Suppressor macrophage treated with lipopolysaccharide for 4 hours (primary cell): ENCODE measurements at regions not wholly inside any gene's neighbourhood (a gene's known extent, or its start where the extent isn't known, plus 50 kb on each side); places are given as distances from the start of the nearest gene placed in this dataset.
A peak's percentile ranks its signal among the peaks of the same experiment; 100 is the strongest.
"Not testable (repeated sequence)": the region's sequence is repeated elsewhere in the genome, so short reads cannot be mapped to it uniquely, and the experiment has no call there.

ENCODE experiments used
- DNase-seq: peaks from one replicate; pipeline ENCODE4 v3.0.0-alpha.2; 2020

DNA sequence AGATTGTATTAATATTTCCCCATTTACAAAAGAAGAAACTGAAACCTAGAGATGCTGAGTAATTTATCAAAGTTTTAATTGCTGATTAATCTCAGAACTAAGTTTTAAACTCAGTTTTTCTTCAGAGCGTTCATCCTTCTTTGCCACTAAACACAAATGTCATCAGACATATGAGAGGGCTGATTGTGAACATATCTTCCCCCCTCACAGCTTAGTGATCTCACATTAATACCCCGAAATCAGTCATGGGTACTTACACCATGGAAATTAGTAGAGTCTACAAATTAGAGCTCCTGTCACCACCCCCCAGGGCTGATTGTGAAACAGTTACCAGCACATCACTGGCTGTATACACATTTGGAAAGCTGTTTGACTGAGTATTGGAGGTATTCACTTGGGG is 189.3 kb upstream of the SGO1 start:
- no peak for DNase-seq

- DNase-seq, result not testable (repeated sequence)
These were observed 184.5 kb upstream of the SGO1 start for GRCh38 chr3:20370273-20371063.

- DNase-seq, result no peak
These were observed 175.0 kb upstream of the SGO1 start for GRCh38 chr3:20361000-20361399.

- DNase-seq, result no peak
These were observed 167.3 kb upstream of the SGO1 start for GRCh38 chr3:20353286-20353685.

- no peak for DNase-seq
These were observed 166.7 kb upstream of the SGO1 start for GRCh38 chr3:20352546-20353179.

DNA sequence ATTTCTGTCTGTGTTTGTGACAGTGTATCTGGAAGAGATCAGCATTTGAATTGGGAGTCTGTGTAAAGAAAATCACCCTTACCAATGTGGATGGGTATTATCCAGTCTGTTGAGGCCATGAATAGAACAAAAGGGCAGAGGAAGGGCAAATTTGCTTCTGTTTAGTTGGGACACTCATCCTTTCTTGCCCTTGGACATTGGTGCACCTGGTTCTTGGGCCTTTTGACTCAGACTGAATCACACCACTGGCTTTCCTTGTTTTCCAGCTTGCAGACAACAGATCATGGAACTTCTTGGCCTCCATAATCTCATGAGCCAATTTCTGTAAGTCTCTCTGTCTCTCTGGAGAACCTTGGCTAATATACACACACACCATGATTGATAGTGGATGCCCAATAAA is 164.4 kb upstream of the SGO1 start:
- no peak for DNase-seq

- no peak for DNase-seq
These were observed 160.9 kb upstream of the SGO1 start for GRCh38 chr3:20346916-20347315.

GRCh38 chr3:20346369-20346768 is 160.4 kb upstream of the SGO1 start:
- DNase-seq, result no peak

GRCh38 chr3:20344400-20344959 is 158.5 kb upstream of the SGO1 start:
- no peak for DNase-seq

- no peak for DNase-seq
These were observed 157.8 kb upstream of the SGO1 start for GRCh38 chr3:20343790-20344189.

DNA sequence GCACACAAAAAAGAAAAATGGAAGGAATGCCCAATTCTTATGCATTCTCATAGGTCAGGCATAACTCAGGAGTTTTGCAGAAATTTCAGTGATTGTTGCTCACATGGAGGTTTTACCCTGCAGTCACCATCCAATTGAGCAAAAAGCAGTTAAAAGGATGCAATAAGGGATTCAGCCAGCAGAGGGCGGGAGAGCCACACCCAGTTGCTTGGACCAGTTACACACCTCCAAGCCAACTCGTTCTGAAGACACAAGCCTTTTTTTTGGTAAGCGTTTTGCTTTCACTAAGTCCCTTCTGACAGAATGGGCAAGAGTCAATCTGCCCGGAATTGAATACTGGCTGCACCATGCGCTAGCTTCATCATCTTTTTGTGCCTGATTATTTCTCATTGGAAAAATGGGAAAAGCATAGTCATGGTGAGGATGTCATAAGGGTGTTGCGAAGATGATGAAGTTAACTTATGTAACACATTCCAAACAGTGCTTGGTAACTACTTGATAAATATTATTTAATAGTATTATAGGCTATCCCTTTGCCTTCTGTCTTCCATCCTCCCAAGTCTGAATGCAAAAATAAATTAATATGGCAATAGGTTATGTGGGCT is 154.4 kb upstream of the SGO1 start:
- DNase-seq, result peak; percentile 68

DNA sequence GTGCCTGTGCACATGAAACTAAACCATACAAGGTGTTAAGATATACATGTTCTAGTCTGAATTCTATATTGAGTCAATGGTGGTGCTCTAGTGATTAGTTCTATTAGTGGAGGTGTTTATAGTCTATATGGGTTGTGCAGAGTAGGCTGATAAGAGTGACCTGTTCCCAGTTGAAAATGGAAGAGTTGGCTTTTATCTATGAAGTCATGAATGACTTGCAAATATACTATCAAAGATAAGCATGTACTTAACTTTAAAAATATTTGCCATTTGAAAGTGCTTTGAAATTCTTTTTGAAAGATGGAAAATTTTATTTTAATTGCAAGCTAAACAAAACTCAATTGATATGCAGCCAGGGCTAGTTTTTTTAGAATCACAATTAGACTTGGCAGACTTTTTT is 150.6 kb upstream of the SGO1 start:
- no peak for DNase-seq

- no peak for DNase-seq
These were observed 148.8 kb upstream of the SGO1 start for GRCh38 chr3:20334842-20335241.

DNA sequence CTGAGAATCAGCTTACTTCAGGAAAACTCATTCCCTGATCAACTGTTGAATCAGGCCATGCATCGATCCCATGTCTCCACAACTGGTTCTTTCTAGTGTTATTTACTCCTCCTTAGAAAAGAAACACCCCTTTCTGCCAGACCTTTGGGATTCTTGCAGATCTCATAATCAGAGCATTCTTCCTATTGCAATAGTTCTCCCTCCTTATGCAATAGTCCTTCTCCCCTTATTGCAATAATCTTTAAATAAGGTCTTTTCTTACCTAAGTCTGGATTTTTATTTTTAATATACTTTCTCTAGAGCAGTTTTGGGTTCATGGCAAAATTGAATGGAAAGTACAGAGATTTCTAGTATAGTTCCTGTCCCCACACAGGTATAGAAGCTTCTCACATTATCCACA is 141.9 kb upstream of the SGO1 start:
- DNase-seq, result no peak

DNA sequence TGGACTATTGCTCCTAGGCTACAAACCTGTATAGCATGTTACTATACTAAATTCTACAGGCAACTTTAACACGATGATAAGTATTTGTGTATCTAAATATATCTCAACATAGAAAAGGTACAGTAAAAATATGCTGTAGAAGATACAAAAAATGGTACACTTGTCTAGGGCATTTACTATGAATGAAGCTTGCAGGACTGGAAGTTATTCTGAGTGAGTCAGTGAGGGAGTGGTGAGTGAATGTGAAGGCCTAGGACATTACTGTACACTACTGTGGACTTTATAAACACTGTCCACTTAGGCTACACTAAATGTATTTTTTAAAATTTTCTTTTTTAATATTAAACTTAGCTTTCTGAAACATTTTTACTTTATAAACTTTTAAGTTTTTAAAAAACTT is 140.5 kb upstream of the SGO1 start:
- no peak for DNase-seq

DNA sequence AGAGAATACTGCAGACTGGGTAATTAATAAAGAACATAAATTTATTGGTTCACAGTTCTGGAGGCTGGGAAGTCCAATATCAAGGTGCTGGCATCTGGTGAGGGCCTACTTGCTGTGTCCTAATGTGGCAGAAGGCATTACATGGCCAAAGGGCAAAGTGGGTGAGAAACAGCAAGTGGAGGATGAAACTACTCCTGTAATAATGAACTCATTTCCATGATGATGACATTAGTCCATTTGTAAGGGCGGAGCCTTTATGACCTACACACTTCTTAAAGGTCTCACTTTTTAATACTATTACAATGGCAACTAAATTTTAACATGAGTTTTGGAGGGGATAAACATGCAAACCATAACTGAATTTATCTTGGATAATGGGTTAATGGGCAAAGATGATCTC is 139.6 kb upstream of the SGO1 start:
- DNase-seq, result no peak

DNA sequence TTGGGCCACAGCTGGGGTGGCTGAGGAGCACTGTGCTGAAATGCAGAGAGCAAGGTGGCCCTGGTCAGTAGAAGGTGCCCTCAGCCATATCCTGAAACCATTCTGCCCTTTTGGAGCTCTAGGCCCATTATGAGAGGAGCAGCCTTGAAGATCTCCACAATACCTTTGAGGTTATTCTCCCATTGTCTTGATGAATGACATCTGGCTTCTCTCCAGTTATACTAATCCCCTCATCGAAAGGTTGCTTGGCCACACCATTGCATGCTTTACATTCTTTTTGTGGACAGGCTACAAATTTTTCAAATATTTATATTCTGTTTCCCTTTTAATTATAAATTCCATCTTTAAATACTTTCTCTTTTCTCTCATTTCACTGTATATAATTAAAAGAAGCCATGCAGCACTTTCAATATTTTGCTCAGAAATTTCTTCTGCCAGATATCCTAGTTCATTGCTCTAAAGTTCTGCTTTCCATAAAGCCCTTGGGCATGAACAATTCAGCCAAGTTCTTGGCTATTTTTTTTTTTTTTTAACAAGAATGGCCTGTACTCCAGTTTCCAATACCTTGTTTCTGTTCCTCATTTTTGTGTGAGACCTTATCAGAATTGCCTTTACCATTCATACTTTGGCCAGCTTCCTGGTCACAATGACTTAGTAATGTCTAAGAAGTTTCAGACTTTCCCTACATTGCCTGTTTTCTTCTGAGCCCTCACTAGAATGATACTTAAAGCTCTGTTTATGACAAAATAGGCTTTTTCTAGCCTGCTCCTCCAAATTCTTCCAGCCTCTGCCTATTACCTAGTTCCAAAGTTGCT is 138.9 kb upstream of the SGO1 start:
- peak; percentile 43 for DNase-seq

DNA sequence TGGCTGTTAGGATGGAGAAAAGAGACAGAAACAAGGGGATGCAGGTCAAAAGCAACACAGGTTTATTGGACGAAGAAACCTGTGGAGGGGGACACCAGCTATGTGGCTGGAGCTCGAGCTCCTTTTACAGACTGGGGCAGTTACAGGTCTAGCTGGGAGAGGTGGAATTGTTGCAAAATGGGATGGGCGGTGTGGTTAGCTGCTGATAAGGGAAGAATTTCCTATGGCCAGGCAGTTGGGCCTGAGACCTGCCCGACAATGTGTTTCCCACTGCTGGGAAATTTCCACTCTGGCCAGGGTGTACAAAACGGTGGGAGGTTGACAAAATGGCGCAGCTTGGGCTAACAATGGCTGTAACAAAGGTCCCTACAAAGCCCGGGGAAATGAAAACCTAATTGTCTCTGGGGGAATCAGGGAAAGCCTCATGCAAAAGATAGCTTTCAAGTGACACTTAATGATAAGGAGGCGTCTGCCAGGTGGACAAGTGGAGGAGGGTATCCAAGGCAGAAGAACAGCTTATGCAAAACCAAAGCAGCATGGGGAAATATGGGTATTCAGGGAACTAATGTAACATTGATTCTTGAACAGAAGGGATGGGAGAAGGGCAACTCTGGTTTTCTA is 137.4 kb upstream of the SGO1 start:
- no peak for DNase-seq

DNA sequence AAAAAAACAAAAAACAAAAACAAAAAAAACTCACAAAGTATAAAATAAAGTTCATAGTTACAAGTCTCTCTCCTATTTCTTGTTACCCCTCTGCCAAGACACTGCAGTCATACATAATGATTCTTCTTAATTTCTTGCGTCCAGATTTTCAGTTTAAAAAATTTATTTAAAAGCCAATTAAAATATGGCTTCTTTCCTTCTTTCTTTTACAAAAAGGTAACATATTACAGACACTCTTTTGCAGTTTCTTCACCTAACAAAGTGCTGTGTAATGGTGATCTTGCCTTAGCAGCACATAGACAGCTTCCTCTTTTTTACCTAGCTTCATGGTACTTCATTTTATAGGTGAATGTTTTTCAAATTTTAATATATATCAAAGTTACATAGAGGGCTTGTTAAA is 136.1 kb upstream of the SGO1 start:
- no peak for DNase-seq

- no peak for DNase-seq
These were observed 135.5 kb upstream of the SGO1 start for GRCh38 chr3:20321391-20322047.

GRCh38 chr3:20320489-20320888 is 134.5 kb upstream of the SGO1 start:
- no peak for DNase-seq

DNA sequence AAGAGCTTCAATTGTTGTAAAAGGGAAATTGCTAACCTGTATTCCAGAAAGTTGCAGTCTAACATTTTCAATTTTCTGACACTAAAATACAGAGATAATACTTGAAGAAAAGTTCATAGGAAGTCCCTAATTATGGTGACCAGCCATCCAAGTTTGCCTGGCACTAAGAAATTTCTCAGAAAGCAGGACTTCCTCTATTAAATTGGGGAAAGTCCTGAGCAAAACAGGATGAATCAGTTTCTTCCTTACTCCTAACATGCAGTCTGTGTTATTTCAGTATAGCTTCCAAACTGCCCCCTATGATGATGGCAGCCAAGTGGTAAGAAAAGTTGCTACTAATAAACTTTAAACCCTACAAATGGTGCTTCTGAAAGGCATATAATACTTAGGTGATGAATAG is 133.5 kb upstream of the SGO1 start:
- DNase-seq, result peak; percentile 27
